HCT116 (cell line): ENCODE measurements at regions not wholly inside any gene's neighbourhood (a gene's known extent, or its start where the extent isn't known, plus 50 kb on each side); places are given as distances from the start of the nearest gene placed in this dataset.

ENCODE experiments used
- ATAC-seq: fragments of 200-7000 bp; cut with Tn5 transposase; 2 replicates; pipeline ENCODE4 v1.9.1; 2020; ENCODE audit warnings: mild to moderate bottlenecking, moderate library complexity
- BruUV-seq: library from RNA; stranded (reverse); fragments of 400-500 nt; replicated peaks from 2 replicates; lab custom pipeline; 2021; lab: Mats Ljungman, UMichigan
- CTCF ChIA-PET: fragments of 300-600 bp; sonication (Branson Sonifier 250); formaldehyde crosslinking; loops from one replicate; lab custom pipeline; 2021; ENCODE audit warnings: antibody characterized with exemption; lab: Charles Lee
- POLR2A ChIA-PET: fragments of 300-600, 350-600 bp; sonication (Branson Sonifier 250); formaldehyde crosslinking; loops from one replicate; lab custom pipeline; 2021; ENCODE audit warnings: antibody characterized with exemption; lab: Charles Lee
- RAD21 ChIA-PET, 2 experiments: fragments of 300-600 bp; sonication (Branson Sonifier 250); formaldehyde crosslinking; loops; one replicate each; lab custom pipeline; 2023; ENCODE audit warnings: low total read pairs in 2 of 2; ENCODE audit not compliant: uncharacterized antibody in 2 of 2, unreplicated experiment in 2 of 2, low non-redundant PET in 1 of 2; lab: Charles Lee
- DNase-seq: peaks from one replicate; pipeline ENCODE4 v3.0.0-alpha.2; 2010; ENCODE audit warnings: low read depth, low spot score
- H2AFZ ChIP-seq: fragments of 200-600 bp; shearing (Covaris generic), sonication (generic); 2 replicates; pipeline ENCODE4 v1.6.1; 2017; ENCODE audit warnings: low read depth, mixed run types, mixed read lengths, antibody characterized with exemption, low read length; ENCODE audit not compliant: poor library complexity, severe bottlenecking
- H3K27ac ChIP-seq: 2 replicates; pipeline ENCODE4 v1.5.1; 2012; ENCODE audit warnings: low read depth, low read length
- H3K27me3 ChIP-seq: fragments of 200-600 bp; sonication (generic); 2 replicates; pipeline ENCODE4 v1.6.1; 2016; ENCODE audit warnings: mixed run types, low read length, mixed read lengths; ENCODE audit not compliant: insufficient read depth
- H3K36me3 ChIP-seq, 2 experiments: fragments of 200-500 bp in 1 of 2; fragments of 200-600 bp in 1 of 2; sonication (Bioruptor generic) in 1 of 2; sonication (generic) in 1 of 2; 2 replicates each; pipeline versions ENCODE4 v1.5.1 to v1.6.1; 2014 to 2016; ENCODE audit warnings: low read length in 2 of 2, inconsistent platforms in 1 of 2, mixed read lengths in 1 of 2, mixed run types in 1 of 2; ENCODE audit not compliant: insufficient read depth in 2 of 2, control insufficient read depth in 1 of 2
- H3K4me1 ChIP-seq, 2 experiments: fragments of 200-600 bp in 1 of 2; sonication (generic) in 1 of 2; 2 replicates each; pipeline versions ENCODE4 v1.5.1 to v1.6.1; 2012 to 2017; ENCODE audit warnings: low read length in 2 of 2, inconsistent platforms in 1 of 2, mild to moderate bottlenecking in 1 of 2, mixed read lengths in 1 of 2, mixed run types in 1 of 2, moderate library complexity in 1 of 2; ENCODE audit not compliant: insufficient read depth in 2 of 2, control insufficient read depth in 1 of 2
- H3K4me2 ChIP-seq: fragments of 200-600 bp; sonication (generic); 2 replicates; pipeline ENCODE4 v1.6.1; 2017; ENCODE audit warnings: mixed run types, low read length, mixed read lengths
- H3K4me3 ChIP-seq, 2 experiments: fragments of 200-600 bp in 1 of 2; sonication (generic) in 1 of 2; replicated peaks in 1 of 2; 2 replicates each; pipeline ENCODE4 v1.5.1; 2011 to 2016; ENCODE audit warnings: low read length in 2 of 2, control low read depth in 1 of 2, low read depth in 1 of 2, mild to moderate bottlenecking in 1 of 2, mixed read lengths in 1 of 2, mixed run types in 1 of 2
- H3K79me2 ChIP-seq: fragments of 200-600 bp; sonication (generic); 2 replicates; pipeline ENCODE4 v1.6.1; 2017; ENCODE audit warnings: mild to moderate bottlenecking, mixed run types, low read length, moderate library complexity, mixed read lengths; ENCODE audit not compliant: insufficient read depth
- H3K9ac ChIP-seq: fragments of 200-600 bp; sonication (generic); 2 replicates; pipeline ENCODE4 v1.6.1; 2016; ENCODE audit warnings: low read length, mixed read lengths
- H3K9me2 ChIP-seq: fragments of 200-600 bp; sonication (generic), shearing (Covaris generic); 2 replicates; pipeline ENCODE4 v1.6.1; 2017; ENCODE audit warnings: mixed run types, mild to moderate bottlenecking, moderate library complexity; ENCODE audit not compliant: insufficient read depth
- H3K9me3 ChIP-seq, 2 experiments: fragments of 200-500 bp in 1 of 2; fragments of 200-600 bp in 1 of 2; sonication (Bioruptor generic) in 1 of 2; sonication (generic) in 1 of 2; 2 replicates each; pipeline ENCODE4 v1.6.1; 2014 to 2017; ENCODE audit warnings: low read length in 2 of 2, mixed read lengths in 2 of 2, inconsistent platforms in 1 of 2, low read depth in 1 of 2, mild to moderate bottlenecking in 1 of 2, mixed run types in 1 of 2, moderate library complexity in 1 of 2; ENCODE audit not compliant: control insufficient read depth in 1 of 2, insufficient read depth in 1 of 2
- H4K20me1 ChIP-seq: fragments of 200-600 bp; sonication (generic), shearing (Covaris generic); 2 replicates; pipeline ENCODE4 v1.6.1; 2017; ENCODE audit warnings: mixed run types, mild to moderate bottlenecking, moderate library complexity; ENCODE audit not compliant: insufficient read depth
- CEBPB ChIP-seq: IDR thresholded peaks from 2 replicates; pipeline ENCODE4 v1.6.1; 2012; ENCODE audit warnings: low read depth
- CTCF ChIP-seq, 3 experiments: fragments of 200-600 bp in 1 of 3; sonication (generic) in 1 of 3; IDR thresholded peaks in 2 of 3; conservative IDR thresholded peaks in 1 of 3; 2 replicates each; pipeline ENCODE4 v1.5.1; 2012 to 2017; ENCODE audit warnings: low read depth in 2 of 3, low read length in 2 of 3, antibody characterized with exemption in 1 of 3, borderline replicate concordance in 1 of 3, control low read depth in 1 of 3, mild to moderate bottlenecking in 1 of 3, mixed read lengths in 1 of 3, mixed run types in 1 of 3, moderate library complexity in 1 of 3; ENCODE audit not compliant: insufficient read depth in 1 of 3
- EZH2phosphoT487 ChIP-seq: fragments of 200-600 bp; IDR thresholded peaks from 2 replicates; pipeline ENCODE4 v1.6.1; 2018; ENCODE audit warnings: antibody characterized with exemption, borderline replicate concordance
- FOSL1 ChIP-seq: IDR thresholded peaks from 2 replicates; pipeline ENCODE4 v1.6.1; 2012; ENCODE audit warnings: low read depth
- RAD21 ChIP-seq: IDR thresholded peaks from 2 replicates; pipeline ENCODE4 v1.6.1; 2012; ENCODE audit warnings: low read depth, mild to moderate bottlenecking
- REST ChIP-seq: IDR thresholded peaks from 2 replicates; pipeline ENCODE4 v1.6.1; 2012; ENCODE audit warnings: low read depth
- TCF7L2 ChIP-seq: IDR thresholded peaks from 2 replicates; pipeline ENCODE4 v1.7.0; 2011; ENCODE audit warnings: borderline replicate concordance, inconsistent platforms; ENCODE audit not compliant: insufficient read depth, insufficient read length; ENCODE audit errors: extremely low read depth
- intact Hi-C: fragments of 100-400 bp; cut with micrococcal nuclease; formaldehyde crosslinking; loops from 2 replicates; pipeline ENCODE4 v1.10.0; 2022

GRCh38 chr13:111474136-111475002, 153.9 kb downstream of the TEX29 start:
- ChIA-PET CTCF (interaction anchor here (0.6 to 3.1 kb wide), 5 partner anchors 31 to 1145 kb away, joined by 3 to 26 read pairs (median 8); no protein-coding TSS in a partner anchor), RAD21 (interaction anchor here (1.3 kb wide), 2 partner anchors 970 kb away, joined by 3 to 7 read pairs; no protein-coding TSS in a partner anchor), POLR2A (no interaction called here)
- BruUV-seq = no TSS peak
- Histone ChIP-seq H2AFZ (no peak overlapping the region), H4K20me1 (no peaks in the 10 kb centered on the region), H3K9me3 (no peaks in the 10 kb centered on the region), H3K4me1 (no peaks in the 10 kb centered on the region), H3K9ac (no peak overlapping the region), H3K9me2 (no peaks in the 10 kb centered on the region), H3K36me3 (no peaks in the 10 kb centered on the region), H3K27me3 (no peaks in the 10 kb centered on the region), H3K79me2 (no peaks in the 10 kb centered on the region), H3K4me2 (no peak overlapping the region), H3K27ac (no peak overlapping the region), H3K4me3 (no peak overlapping the region)
- TF ChIP-seq CEBPB (no peak), FOSL1 (no peak), RAD21 (peak; percentile 76), CTCF (IDR thresholded peaks at IDR 0.05 in 2 of 3, conservative IDR thresholded peaks at IDR 0.05 in 1 of 3; ENCODE audit: borderline replicate concordance in 1 of 3, insufficient read depth in 1 of 3, low read depth in 2 of 3, low read length in 2 of 3) (peak; percentile 55 to 66 (median 58); a peak in 5 of 6 replicates), REST (no peak), TCF7L2 (no peak), EZH2phosphoT487 (no peak)
- ATAC-seq (peak; percentile 85), DNase-seq (peak; percentile 21)
- intact Hi-C loops = loop anchor here (1.0 to 5.0 kb wide), 4 partner anchors 970 to 1400 kb away; no protein-coding TSS in a partner anchor
